ENCODE measurements at regions not wholly inside any gene's neighbourhood (a gene's known extent, or its start where the extent isn't known, plus 50 kb on each side); places are given as distances from the start of the nearest gene placed in this dataset.

DNA sequence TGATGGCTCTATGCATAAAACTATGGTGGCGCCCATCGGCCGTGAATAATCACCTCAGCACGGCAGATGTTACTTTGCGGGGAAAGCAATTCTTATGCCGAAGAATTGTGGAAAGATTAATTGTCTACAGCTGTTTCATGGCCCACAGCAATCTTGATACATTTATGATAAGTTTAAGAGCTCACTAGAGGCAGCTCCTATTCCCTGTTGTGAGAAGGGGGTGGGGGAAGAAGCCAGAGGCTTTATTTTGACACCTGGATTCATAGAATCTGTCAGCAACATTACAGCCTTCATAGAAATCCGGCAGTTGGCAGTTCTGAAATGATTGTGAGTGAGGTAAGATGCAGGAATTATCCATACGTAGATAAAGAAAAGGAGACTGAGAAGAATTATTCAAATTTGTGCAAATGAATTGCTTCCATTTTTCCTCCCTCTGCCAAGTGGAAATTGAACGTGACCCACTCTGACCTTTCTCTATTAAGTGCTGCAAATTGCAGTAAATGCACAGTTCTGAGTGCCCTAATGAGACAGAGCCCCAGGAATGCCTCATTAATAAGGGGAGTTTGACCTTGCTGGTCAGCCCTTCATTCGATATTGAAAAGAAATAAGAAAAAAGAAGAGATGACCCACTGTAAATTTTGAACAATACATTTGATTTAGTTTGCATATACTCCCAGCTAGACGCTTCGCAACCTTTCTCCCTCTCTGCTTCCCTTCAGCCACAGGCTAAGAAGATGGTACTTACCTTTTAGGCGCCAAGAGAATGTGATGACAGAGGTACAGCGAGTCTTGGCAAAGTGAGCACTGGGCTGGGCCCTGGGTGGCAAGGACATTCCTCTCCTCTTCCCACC, 188.8 kb downstream of the GPAT3 start:
- TF ChIP-seq, protein P1, sequence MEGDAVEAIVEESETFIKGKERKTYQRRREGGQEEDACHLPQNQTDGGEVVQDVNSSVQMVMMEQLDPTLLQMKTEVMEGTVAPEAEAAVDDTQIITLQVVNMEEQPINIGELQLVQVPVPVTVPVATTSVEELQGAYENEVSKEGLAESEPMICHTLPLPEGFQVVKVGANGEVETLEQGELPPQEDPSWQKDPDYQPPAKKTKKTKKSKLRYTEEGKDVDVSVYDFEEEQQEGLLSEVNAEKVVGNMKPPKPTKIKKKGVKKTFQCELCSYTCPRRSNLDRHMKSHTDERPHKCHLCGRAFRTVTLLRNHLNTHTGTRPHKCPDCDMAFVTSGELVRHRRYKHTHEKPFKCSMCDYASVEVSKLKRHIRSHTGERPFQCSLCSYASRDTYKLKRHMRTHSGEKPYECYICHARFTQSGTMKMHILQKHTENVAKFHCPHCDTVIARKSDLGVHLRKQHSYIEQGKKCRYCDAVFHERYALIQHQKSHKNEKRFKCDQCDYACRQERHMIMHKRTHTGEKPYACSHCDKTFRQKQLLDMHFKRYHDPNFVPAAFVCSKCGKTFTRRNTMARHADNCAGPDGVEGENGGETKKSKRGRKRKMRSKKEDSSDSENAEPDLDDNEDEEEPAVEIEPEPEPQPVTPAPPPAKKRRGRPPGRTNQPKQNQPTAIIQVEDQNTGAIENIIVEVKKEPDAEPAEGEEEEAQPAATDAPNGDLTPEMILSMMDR (IDR thresholded peaks at IDR 0.05) = no peak
- TF ChIP-seq POLR2A (IDR thresholded peaks at IDR 0.05) = no peak
